GM12864 (cell line): ENCODE measurements at regions not wholly inside any gene's neighbourhood (a gene's known extent, or its start where the extent isn't known, plus 50 kb on each side); places are given as distances from the start of the nearest gene placed in this dataset.
"Not testable (repeated sequence)": the region's sequence is repeated elsewhere in the genome, so short reads cannot be mapped to it uniquely, and the experiment has no call there.

Source experiments
- DNase-seq: peaks from one replicate; pipeline ENCODE4 v3.0.0-alpha.2; 2011; ENCODE audit warnings: low read depth
- H3K4me3 ChIP-seq: 2 replicates; pipeline ENCODE4 v1.5.1; 2011; ENCODE audit warnings: mild to moderate bottlenecking, low read depth, low read length, control low read depth
- TF ChIP-seq, protein P1 (sequence below): IDR thresholded peaks from 2 replicates; pipeline ENCODE4 v1.5.1; 2011; ENCODE audit warnings: low read depth, mild to moderate bottlenecking, moderate library complexity, low read length, control low read depth, inconsistent platforms; ENCODE audit errors: missing control alignments

DNA sequence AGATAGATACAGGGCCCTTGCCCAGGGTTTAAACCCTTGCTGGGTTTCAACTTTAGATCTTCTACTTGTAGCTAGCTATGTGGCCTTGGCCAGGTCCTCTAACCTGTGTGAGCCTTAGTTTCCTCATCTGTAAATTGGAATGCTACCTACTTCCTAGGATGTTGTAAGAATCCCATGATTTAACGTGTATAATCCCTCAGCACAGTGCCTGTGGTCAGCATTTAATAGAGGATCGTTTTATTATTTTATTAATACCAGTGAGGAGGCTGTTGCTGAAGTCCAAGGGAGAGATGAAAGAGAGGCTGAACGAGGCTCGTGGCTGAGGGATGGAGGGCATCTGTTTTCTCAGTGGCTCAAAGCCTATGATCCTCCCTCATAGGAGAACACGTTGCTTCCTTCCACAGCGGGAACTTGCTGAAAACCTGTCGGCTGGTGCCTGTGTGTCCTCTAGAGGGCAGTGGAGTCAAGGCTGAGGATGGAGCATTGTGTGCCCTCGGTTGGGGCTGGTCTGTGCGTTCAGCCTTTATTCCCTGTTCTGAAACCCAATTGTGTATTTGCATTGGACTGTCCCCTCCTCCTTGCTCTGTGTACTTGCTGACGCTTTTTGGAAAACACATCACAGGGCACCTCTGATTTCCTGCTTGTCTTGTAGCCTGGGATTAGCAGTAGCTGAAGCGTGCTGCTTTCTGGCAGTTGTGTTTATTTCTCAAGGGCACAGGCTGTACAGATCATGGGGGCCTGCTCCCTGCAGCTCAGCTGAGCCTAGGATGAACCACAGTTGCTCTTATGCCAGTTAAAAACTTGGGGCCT, 104.3 kb downstream of the PROP1 start:
- DNase-seq, H3K4me3 ChIP-seq: not testable (repeated sequence)
- TF ChIP-seq, protein P1, sequence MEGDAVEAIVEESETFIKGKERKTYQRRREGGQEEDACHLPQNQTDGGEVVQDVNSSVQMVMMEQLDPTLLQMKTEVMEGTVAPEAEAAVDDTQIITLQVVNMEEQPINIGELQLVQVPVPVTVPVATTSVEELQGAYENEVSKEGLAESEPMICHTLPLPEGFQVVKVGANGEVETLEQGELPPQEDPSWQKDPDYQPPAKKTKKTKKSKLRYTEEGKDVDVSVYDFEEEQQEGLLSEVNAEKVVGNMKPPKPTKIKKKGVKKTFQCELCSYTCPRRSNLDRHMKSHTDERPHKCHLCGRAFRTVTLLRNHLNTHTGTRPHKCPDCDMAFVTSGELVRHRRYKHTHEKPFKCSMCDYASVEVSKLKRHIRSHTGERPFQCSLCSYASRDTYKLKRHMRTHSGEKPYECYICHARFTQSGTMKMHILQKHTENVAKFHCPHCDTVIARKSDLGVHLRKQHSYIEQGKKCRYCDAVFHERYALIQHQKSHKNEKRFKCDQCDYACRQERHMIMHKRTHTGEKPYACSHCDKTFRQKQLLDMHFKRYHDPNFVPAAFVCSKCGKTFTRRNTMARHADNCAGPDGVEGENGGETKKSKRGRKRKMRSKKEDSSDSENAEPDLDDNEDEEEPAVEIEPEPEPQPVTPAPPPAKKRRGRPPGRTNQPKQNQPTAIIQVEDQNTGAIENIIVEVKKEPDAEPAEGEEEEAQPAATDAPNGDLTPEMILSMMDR: peak; percentile 3

DNA sequence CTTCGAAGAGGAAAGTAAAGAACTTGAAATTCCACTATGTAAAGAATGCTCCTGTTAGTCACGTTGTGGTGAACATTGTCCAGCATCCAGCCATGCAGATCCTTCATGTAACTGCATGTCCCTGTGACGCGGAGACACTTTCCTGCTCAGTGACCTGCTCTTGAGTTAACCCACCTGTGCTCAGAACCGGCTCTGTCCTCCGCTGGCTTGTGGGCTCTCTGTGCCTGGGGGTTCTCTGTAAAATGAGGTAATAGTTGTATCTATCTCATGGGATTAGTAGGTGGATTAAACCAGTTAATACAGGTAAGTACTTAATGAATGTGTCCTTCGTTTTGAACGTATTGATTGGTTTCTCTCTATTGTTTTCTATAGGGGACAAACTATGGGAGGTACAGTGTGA, 100.6 kb upstream of the FAM153A start:
- DNase-seq, H3K4me3 ChIP-seq: not testable (repeated sequence)

DNA sequence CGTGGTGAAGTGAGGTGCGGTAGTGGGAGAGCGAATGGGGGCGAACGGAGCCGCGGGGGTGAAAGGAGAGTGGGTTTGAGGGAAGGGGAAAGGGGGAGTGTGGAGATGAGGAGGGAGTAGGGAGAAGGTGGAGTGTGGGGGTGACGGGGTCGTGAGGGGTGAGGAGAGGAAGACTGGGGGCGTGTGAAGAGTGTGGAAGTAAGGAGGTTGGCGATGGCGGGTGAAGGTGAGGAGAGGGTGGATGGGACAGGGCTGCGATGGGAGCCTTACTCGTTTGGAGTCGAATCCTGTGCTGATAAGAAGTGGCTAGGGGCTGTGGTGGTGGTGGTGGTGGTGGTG, 93.2 kb upstream of the FAM153A start:
- peak overlapping the region; percentile 55 for H3K4me3 ChIP-seq
- DNase-seq: not testable (repeated sequence)

DNA sequence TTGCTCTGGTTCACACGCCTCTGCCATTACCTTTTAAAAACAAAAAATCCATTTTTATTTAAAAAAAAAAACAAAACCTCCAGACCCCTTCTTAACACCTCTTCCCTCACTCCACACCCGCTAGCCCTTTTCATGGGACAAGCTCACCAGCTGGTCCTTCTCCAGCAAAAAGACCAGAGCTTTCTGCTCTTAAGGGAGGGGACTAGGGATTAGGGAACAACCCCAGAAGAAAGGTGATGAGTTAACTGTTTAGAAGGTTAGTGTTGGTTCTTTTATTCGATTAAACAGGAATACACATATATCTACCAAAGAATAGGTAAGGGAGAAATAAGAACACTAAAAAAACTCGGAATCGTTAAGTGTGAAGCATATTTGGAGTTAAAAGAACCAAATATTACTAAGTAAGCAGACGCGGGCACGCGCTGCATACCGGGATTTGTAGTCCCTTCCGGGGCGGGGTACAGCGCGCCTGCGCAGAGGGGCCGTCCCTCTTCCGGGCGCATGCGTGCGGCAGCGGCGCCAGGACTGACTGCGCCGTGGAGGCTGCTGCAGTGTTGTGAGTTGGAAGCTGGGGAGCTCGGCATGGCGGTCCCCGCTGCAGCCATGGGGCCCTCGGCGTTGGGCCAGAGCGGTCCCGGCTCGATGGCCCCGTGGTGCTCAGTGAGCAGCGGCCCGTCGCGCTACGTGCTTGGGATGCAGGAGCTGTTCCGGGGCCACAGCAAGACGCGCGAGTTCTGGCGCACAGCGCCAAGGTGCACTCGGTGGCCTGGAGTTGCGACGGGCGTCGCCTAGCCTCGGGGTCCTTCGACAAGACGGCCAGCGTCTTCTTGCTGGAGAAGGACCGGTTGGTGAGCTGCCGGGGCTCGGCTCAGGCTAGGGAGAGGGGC, 92.6 kb upstream of the FAM153A start:
- peak overlapping the region; percentile 56 for H3K4me3 ChIP-seq
- DNase-seq: not testable (repeated sequence)

DNA sequence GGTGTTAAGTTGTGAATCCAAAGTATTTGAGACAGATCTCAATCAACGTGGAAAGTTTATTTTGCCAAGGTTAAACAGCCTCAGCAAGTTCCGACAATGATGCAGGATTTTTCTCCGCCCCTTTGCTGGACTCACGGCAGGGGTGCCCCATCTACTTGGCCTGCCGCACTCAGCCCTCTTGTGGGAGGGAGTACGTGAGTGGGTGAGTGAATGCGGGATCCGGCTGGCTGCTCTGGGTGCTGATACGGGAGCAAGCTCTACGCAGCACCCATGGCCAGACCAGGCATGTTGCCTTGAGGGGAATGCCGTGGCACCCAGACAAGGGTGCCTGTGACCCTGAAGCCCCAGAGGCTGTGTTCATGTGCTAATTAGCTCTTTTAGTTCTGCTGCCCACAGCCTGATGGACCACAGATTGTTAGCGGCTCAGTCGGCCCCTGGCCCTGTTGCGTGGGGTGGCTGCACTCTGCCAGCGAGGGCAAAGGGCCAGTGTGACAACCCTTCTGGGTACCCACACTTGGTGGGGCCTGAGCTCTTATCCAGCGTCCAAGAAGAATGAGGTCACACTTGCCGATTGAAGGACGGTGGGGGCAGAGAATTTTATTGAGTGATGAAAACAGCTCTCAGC, 81.2 kb upstream of the FAM153A start:
- H3K4me3 ChIP-seq, DNase-seq: not testable (repeated sequence)

DNA sequence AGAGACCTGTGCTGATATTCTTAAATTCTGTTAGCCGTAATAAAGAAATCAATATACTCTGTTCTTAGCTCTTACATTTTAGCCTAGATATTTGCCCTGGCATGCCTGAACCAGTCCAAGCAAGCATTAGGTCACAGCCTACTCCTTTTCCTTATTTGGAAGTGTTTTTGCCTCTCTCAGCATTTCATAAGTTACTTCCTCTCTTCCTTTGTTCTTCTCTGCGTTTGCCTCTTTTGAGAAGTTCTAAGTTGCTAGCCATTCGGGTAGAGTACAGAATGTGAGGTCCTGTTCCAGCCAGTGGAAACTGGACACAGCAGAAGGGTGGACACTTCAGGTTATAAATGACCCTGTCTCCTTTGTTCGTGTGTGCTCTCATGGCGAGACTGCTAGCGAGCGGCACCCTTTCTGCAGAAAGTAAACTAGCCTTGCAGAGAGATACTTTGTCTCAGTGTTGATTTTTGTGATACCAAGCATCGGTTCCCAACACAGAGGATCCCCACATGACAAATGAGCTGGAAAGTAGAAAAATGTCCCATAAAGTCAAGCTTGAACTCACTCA, 75.0 kb upstream of the FAM153A start:
- not testable (repeated sequence) for H3K4me3 ChIP-seq, DNase-seq

DNA sequence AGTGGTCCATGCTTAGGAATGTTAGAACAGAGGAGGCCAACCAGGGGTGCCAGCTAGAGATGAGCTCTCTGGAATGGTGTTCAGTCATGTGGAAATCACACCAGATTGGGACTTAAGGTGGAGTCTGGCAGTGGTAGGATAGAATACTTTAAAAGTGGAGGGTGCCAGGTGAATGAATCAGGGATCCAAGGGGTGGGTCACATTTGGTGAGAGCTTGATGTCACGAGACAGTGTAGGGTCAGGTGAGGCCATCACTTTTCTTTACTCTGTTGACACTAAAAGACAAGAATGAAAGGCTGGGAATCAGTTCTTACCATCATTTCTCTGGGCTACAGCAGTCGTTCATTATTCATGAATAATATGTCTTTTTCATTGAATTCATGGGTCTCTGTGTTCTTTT, 73.8 kb upstream of the FAM153A start:
- not testable (repeated sequence) for H3K4me3 ChIP-seq, DNase-seq

DNA sequence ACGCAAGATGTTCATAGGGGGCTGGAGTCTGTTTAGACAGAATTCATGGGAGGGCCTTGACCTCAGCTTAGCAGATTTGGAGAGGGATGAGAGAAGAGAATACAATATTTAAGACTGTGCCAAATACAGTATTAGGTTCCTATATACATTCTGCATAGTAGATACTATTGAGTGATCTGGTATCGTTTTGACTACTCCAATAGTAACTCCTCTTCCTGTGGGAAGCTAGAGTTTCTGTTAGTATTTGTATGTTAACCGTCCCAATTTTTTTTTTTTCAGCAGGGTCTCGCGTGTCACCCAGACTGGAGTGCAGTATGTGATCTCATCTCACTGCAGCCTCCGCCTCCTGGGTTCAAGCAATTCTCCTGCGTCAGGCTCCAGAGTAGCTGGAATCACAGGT, 65.2 kb upstream of the FAM153A start:
- not testable (repeated sequence) for H3K4me3 ChIP-seq, DNase-seq

DNA sequence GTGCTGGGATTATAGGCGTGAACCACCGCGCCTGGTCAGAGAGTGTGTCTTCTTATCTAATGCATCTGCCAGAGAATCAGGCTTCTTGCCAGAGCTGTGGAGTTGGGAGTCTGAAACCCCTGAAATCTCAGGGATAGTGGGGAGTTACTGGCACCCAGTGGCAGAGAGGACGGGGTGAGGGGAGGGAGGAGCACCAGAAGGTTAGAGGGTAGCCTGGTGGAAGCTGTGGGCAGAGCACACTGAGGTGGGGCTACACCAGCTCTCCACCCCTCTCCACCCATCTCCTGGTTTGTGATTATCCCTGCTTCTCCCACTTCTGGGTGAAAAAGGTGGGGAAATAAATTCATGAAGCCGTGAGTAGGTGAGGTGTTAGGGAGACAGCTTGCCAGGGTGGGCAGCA, 63.9 kb upstream of the FAM153A start:
- H3K4me3 ChIP-seq, DNase-seq: not testable (repeated sequence)

DNA sequence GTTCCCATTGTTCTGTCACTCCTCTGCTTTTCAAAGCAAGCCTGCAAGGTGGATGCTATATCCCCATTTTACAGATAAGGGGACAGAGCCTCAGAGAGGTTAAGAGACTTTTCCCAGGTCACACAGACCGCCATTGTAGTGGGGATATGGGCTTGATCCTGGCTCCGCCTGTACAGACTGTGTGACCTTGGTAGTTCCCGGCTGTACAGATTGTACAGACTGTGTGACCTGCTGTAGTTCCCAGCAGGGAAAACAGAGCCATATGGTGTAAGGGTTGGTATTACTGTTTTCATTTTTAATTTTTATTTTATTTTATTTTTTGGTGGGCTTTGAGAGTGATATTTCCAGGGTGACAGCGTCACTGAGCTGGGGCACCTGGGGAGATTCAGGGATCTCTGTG, 63.2 kb upstream of the FAM153A start:
- DNase-seq, H3K4me3 ChIP-seq: not testable (repeated sequence)

DNA sequence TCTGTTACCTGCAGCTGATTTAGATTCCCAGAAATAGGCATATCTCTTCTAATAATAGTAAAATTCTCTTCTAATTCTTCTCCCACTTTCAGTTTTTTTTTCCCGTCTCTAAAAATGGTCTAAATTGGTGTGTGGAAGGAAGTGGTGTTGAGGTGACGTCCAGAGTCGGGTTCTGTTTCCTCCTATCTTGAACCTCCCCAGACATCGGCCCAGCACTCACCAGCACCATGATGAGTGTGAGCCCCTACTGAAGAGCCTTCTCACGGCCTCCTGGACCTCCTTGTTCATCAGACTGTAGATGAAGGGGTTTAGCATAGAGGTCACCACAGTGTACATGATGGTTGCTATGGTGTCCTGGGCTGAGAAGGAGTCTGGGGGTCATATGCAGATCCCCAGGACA, 53.5 kb upstream of the FAM153A start:
- not testable (repeated sequence) for H3K4me3 ChIP-seq, DNase-seq
